ENCODE measurements at regions not wholly inside any gene's neighbourhood (a gene's known extent, or its start where the extent isn't known, plus 50 kb on each side); places are given as distances from the start of the nearest gene placed in this dataset.
"Not testable (repeated sequence)": the region's sequence is repeated elsewhere in the genome, so short reads cannot be mapped to it uniquely, and the experiment has no call there.

DNA sequence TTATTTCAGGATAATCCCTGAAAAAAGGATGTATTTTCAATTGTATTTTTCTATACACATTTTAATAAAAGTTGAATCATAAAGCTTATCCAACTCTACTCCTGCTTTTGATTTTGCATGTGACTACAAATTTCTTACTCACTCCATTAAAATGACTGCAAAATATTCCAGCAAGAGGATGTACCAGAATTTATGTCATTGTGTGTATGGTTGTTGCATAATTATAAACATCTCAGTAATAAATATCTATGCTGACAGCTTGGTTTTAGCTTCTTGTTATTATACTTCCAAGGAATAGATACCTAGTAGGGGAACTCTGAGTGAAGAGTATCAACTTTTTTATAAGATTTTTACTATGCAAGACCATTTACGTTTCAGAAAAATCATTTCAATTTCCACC is 463.2 kb upstream of the RUNX1 start:
- DNase-seq: no peak

DNA sequence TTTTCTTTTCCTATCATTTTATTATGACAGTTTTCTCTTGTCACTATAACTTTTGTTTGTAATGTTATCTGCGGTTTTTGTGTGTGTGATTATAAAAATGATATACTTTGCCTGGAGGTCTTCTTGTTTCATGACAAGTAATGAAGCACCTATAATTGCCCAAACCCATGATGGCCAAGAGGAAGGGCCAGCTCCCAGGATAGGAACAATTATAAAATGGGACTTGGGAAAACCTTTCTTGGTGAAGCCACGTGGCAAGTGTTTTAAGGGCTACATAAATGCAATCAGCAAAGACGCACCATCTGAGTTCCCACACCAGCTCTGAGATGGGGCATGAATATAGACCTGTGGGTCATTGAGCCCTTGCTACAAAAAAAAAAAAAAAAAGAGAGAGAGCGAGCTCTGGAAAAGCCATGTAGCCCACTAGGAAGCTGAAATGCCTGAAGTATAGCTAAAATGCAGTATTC is 462.6 kb upstream of the RUNX1 start:
- DNase-seq: no peak

DNA sequence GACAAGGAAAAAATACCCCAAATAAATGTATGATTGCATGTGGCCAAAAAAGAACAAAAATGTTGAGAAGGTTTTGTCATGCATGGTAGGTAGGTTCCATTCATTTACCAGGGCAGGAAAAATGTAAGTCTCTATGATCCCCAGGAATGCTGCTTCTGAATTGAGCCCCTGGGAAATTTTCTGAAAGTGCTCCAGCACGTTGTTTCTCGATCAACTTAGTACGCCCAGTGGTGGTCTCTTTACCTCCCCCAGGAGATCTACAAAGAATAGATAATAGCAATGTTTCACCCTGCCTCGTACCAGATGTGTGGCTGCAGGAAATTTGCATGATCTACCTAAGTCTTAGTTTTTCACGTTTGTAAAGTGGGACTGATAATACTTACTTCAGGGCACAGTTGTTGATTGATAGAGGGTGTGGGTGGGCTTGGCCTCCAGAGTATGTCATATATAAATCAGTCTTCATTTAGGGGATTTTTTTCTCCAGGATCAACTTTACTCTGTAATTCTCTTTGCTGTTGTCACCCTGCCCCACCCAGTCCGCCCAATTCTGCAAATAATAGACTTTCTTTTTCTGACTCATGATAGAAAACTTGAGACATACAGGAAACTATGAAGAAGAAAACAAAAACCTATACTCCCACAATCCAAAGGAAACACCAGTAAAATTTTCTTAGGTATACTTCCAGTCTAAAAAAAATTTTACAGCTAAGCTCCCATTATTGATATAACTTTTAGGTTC is 462.0 kb upstream of the RUNX1 start:
- no peak for DNase-seq

DNA sequence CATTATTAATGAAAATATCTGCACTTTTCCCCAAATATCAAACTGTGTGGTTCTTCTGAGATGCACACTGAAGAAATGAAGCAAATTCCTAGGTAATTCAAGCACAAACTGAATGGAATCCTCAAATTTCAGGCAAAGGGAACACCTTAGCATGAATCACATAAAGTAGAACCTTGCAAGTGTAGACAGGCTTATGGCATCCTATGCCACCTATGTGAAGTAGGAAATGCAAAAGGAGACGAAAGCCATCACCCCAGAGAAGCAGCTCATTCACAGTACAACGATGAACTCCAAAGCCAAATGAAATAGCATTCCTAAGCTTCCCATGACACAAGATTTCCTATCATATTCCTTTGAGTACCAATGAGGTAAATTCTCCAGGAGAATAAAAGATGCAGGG is 461.2 kb upstream of the RUNX1 start:
- DNase-seq: no peak

DNA sequence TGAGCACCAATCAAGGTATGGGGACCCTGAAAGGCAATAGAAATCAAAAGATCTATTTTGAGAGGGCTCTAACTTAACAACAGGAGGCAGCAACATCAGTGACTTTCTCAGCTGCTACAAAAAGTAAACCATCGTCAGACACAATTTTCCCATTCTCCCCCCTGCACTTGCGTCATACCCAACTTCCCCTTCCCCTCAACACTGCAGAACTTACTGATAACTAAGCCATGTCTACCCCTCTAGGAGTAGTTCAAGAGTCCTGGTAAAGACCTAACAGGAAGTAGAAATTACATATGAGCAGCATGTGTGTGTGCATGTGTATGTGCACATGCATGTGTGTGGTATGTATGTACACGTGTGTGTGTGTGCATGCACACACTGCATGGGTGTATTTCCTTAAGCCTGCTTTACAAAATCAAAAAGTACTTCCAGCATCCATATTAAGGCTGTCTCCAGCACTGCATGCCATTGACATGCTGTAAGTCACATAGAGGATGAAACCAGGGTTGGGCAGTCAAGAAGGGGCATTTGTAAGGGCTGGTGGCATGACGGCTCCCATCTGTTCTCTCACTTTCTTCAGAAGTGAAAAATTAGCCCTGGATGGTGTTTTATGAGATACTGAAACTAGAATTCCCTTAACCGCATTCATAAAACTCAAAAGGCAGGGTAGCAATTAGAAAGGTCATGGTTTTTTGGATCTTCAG is 460.1 kb upstream of the RUNX1 start:
- no peak for DNase-seq

DNA sequence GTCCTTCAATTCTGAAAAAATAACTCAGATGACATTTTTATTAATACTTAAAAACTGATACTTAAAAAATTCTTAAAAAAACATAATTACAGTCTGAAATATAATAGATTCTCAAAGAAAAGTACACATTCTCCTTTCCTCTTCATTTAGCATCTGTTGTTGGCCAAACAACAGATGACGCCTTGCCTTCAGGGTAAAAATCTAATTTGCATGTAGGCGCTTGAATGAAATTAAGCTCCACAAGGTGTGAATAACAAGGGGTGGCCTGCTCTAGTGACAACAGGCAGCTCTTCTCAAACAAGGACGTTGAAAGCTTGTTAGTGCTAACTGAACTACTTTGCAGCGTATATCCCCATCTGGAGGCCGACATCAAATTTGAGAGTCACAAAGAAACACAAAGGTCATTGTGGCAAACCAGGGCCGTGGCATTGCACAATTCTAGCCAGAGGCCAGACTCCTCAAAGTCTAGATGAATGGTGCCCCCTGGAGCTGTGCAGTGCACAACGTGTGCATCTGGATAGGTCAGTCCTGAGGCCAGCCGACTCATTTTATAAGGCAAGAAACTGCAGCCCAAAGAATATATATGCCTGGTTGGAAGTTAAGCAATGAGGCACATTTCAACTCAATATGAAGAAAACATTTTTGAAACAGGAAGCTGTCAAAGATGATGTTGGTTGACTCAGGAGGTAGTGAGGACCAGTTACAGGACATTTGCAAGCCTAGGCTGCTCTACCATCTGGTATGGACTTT is 459.2 kb upstream of the RUNX1 start:
- DNase-seq: peak in 1 of 2 experiments; percentile 1

DNA sequence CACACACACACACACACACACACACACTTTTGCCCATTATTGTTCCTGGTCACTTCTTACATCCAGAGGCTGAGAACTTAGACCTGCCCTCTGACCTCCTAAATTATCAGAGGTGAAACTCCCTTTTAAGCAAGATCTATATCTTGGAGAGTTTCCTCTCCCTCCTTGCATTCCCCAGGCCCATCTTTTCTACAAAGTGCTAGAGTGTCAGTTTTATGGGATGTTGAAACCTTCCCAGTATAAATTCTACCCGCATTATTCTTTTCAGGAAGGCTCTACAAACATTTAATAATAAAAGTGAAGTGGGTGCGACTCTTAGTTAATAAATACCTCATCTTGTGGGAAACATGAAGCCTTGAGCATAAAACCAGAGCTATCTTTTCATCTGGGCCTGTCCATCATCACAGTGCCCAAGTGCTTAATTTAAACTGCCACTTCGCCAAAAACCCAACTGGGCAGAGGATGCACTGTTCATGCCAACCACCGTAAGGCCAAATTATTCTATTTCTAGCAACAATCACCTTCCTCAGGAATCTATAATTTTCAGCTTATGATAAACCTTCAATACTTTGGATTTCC is 458.2 kb upstream of the RUNX1 start:
- no peak for DNase-seq

DNA sequence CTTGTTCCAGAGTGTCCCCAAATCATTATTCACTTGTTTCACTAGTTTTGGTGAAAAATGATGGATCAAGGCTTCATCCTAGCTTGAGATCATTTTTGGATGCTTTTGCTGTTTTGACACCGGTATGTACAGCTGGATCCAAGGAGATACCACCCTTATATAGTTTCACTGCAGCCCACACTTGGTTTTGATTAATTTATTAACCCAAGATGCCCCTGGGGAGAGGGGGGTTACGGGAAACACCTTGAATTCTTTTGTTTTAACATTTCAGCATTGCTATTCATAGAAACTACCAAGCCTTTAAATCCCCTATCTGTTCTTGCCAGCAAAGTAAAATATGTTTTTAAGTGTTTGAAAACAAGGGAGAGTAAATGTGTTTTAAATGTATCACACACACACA is 457.7 kb upstream of the RUNX1 start:
- no peak for DNase-seq

DNA sequence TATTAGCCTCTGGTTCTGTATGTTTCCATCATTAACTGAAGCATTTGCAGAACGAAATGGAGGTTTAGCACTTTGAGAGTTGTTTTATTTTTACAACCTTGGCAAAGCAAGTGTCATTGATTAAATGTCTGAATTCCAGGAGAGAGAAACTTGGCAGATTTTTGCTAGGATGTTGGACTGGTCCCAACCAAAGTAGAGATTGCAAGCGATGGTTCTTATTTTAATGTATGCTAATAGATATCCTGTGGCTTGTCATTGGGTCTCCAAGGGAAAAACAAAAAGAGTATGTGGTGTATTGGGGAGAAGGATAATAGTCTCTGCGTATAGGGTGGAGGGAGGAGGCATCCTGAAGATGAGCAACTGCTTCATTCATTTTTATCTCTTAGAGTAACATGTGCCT is 457.2 kb upstream of the RUNX1 start:
- DNase-seq: no peak

DNA sequence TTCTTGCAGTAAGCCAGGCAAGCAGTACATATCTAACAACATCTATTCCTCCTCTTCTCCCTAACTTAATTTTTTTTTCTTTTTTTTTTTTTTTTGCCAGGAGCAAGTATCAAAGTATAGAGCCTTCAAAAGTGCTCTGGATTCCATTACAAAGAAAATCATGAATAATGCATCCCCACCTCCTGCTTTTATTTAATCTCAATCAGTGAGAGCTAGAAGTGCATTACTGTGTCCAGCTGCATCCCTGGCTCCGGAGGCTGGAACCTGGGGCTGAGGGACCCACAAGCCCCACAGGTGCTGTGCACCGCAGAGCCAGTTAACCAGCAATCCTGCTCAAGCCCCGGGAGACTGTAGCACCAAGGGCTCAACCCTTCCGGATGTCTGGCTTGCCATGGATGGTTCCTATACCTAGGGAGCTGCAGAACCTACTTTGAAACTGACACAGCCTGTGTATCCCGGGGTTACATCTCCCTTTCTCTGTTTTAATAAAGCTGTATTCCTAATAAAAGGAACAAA is 455.9 kb upstream of the RUNX1 start:
- DNase-seq: no peak

DNA sequence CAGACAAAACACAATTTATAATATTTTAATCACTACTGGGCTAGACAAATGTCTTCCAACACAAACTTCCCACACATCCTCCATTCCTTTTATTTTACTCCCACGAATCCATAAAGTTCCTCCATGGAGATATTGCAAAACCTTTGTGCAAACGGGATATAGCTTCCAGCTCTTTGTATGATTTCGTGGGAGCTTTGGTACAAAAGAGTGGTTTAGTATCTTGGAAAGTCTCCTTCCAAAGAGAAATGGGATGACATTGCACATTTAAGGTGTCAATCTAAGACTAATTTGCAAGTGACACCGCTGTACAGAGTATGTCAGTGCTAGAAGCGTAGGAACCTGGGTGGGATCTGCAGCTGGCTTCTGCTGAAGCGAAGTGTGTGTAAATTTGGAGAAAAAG is 455.2 kb upstream of the RUNX1 start:
- DNase-seq: no peak

DNA sequence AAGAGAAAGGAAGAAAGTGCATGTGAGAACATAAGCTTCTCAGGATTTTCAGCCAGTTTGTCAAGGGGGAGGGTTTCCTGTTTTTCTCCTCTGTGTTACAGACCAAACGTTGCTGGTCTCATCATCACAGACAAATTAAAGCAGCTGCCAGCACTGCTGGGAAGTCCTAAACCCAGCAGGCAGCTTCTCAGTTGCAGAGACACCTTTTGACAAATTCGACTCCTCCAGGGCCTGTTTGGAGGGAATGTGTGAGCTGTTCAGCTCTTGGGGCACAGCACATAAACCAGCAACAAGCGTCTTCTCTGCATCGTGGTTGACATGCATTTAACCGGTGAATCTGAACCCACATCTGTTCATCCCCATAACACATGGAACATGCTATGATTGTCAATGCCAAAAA is 454.6 kb upstream of the RUNX1 start:
- DNase-seq: no peak

DNA sequence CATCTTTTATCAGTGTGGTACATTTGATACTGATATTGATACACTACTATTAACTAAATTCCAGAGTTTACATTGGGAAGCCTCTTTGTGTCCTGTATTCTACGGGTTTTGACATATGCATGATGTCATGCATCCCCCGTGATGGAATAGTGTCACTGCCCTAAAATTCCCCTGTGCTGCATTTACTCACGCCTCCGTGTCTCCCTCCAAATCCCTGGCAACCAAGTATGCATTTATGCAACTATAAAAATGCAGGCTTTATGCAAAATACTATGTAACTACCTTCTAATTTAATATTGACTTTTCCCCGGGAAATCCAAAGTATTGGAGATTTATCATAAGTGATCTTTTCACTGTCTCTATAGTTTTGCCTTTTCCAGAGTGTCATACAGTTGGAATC is 453.7 kb upstream of the RUNX1 start:
- no peak for DNase-seq

DNA sequence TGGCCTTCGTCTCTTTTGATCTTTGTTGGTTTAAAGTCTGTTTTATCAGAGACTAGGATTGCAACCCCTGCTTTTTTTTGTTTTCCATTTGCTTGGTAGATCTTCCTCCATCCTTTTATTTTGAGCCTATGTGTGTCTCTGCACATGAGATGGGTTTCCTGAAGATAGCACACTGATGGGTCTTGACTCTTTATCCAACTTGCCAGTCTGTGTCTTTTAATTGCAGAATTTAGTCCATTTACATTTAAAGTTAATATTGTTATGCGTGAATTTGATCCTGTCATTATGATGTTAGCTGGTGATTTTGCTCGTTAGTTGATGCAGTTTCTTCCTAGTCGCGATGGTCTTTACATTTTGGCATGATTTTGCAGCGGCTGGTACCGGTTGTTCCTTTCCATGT is 448.4 kb upstream of the RUNX1 start:
- not testable (repeated sequence) for DNase-seq

DNA sequence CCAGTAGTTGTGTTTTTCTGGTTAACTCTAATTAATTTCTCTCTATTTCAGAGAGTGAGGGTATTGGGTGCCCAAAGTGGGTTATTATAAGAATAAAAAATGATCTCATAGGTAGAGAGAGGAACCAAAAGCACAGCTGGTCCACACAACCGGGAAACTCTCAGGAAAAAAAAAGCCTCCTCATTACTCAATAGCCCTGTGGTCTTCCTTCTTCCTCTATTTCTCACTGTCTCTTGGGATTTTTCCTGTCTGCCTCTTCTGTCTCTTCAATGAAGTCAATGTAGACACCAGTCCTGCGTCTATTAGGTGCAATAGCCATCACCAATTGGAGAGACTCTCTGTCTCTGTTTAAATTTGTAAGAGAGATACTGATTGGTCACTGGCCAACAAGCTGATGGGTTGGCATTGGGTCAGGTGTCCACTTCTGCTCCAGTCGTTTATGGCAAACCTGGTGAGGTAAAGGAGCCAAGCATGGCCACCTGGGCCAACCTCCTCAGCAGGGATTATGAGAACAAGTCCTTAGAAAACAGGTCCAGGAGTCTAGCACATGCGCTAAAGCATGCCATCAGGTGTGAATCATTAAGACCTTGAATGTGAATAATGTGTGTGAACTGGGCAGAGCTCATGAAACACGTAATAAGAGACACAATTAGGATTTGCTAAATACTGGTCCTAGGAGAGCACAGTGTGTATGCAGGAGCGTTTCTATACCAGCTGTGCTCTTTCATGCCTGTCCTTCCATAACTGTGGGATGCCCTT is 443.0 kb upstream of the RUNX1 start:
- no peak for DNase-seq

DNA sequence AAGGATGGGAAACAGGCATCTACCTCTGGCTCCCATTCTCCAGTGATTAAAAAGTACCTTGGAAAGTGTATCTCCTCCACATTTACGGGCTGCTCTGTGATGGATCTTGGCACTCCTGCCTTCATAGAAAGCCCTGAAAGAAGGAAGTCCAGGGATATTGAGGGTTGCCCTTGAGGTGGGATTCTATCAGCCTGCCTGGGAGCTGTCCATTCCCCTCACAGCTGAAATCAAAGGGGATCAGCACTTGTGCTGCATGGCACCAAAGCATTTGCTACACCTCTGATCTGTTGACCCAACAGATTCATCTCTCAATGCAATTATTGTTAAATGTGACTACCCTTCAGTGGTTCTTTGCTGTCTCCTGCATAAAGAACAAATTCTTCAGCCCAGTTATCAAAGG is 442.0 kb upstream of the RUNX1 start:
- no peak for DNase-seq

DNA sequence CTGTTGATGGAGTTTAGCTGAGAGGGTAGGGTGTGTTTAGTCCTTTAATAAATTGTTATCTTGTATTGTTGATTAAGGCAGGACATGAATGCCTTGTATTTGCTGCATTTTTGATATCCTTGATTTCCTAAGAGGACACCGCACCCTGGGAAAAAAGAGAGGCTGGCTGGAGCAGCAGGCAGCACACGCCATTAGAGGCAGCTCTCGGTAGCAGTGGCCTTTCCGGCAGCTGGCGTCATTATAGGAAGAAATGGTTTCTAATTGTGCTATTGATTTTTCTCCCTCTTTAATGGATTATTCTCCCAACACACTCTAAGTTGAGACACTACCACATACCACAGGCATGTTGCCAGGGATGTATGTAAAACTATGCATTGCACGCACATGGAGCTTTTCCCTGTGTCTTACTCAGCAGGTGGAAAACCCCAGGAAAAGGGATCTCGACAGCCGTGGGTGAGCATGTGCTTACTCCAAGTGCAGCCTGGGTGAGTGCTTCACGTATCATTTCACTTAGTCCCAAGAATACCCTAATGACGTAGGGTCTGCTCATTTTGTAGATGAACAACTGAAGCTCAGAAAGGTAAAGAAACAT is 440.4 kb upstream of the RUNX1 start:
- no peak for DNase-seq

DNA sequence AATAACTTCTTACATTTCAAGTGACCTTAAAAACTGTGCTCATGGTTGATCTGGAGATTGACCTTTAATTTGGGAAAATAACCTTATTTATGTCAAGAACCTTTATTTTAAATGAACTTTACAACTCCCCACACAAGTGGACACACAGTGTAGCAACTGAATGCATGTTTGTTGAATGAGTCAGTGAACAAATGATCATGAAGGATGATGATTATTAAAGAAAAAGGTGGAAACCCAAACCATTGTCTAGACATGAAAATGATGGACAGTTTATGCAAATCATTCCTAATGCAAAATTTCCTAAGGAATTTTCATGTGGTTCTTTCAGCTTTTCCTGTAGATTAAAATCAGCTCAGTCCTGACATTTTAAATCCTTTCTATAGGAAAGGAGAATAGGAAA is 439.8 kb upstream of the RUNX1 start:
- DNase-seq: no peak

DNA sequence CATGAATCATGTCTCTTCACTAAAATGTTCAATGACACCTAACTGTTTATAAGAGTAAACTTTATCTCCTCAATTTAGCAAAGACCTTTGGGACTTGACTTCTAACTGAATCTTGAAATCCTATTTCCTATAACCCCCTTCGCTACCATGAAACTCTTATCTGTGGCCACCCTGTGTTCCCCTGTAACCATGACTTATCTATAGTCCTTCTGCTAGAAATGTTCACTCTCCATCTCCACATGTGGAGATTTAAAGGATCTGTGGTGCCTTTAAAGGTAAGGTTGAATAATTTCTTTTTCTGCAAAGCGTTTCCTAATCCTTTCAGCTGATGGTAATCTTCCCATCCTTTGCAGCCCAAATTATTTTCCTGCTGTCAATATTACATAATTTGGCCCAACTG is 436.3 kb upstream of the RUNX1 start:
- no peak for DNase-seq

DNA sequence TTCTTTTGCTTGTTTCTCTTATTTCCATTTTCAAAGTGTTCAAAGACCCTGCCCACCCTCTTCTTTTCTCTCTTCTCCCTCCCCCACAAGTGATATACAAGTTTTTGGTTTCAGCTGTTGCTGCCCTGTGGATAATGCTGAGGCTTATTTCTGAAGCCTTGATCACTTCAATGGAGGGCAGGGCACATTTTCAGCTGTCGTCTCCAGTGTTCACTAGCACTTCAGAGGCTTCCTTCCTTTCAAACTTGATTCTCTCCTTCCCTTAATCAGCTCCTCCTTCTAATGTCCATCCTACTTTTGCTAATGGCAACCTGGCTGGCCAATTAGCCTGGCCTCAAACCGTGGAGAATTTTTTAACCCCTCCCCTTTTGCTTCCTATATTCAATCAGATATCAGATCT is 435.7 kb upstream of the RUNX1 start:
- no peak for DNase-seq

DNA sequence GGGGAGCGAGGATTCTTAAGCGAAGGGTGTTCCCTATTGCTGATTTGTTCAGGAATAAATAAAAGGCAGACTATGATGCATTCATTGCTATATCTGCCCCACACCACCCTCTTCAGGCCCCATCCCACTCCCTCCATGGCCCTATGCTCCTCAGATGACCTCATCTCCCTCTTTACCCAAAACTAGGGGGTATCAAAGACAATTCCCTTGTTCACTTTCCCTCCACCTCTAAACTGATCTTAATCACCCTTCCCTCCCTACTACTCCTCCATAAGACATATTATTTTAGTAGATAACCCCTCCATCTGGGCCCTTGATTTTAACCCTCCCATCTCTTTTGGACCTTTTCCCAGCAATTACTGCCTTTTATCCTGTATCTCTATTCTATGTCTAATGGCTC is 434.9 kb upstream of the RUNX1 start:
- DNase-seq: no peak
